Peyer's patch (tissue), 4 donors: ENCODE measurements at regions not wholly inside any gene's neighbourhood (a gene's known extent, or its start where the extent isn't known, plus 50 kb on each side); places are given as distances from the start of the nearest gene placed in this dataset.

ENCODE experiments used
- CTCF ChIP-seq, 6 experiments: fragments of 450-650 bp in 4 of 6; fragments of 200-600 bp in 2 of 6; sonication (generic) in 1 of 6; IDR thresholded peaks; one replicate each; pipeline ENCODE4 v1.5.1; 2017 to 2019; ENCODE audit warnings: antibody characterized with exemption in 6 of 6, mild to moderate bottlenecking in 3 of 6, moderate library complexity in 1 of 6
- POLR2A ChIP-seq, 2 donors: fragments of 450-650 bp; IDR thresholded peaks; one replicate each; pipeline ENCODE4 v1.5.1; 2017; ENCODE audit warnings: antibody characterized with exemption in 2 of 2, mild to moderate bottlenecking in 2 of 2, moderate library complexity in 2 of 2

- TF ChIP-seq CTCF (IDR thresholded peaks at IDR 0.05) (no peak), POLR2A (IDR thresholded peaks at IDR 0.05) (no peak)
Observed at GRCh38 chr11:28910926-28911325, 802.7 kb downstream of the METTL15 start.
